ENCODE measurements at regions not wholly inside any gene's neighbourhood (a gene's known extent, or its start where the extent isn't known, plus 50 kb on each side); places are given as distances from the start of the nearest gene placed in this dataset.
"Not testable (repeated sequence)": the region's sequence is repeated elsewhere in the genome, so short reads cannot be mapped to it uniquely, and the experiment has no call there.

GRCh38 chr9:62798884-62799850 lies 1609.3 kb downstream of the SPATA31A7 start:
- DNase-seq = not testable (repeated sequence)

- DNase-seq = not testable (repeated sequence)
Measured at GRCh38 chr9:62799851-62800371, 1610.1 kb downstream of the SPATA31A7 start.

GRCh38 chr9:62800451-62801371 lies 1610.9 kb downstream of the SPATA31A7 start:
- DNase-seq = not testable (repeated sequence)

- DNase-seq = not testable (repeated sequence)
Measured at GRCh38 chr9:62801372-62801811, 1611.6 kb downstream of the SPATA31A7 start.

- DNase-seq = not testable (repeated sequence)
Measured at GRCh38 chr9:62801961-62802718, 1612.3 kb downstream of the SPATA31A7 start.

- DNase-seq = not testable (repeated sequence)
Measured at GRCh38 chr9:62802719-62803079, 1612.9 kb downstream of the SPATA31A7 start.

GRCh38 chr9:62803099-62803498 lies 1613.3 kb downstream of the SPATA31A7 start:
- DNase-seq = not testable (repeated sequence)

GRCh38 chr9:62804314-62804713 lies 1614.5 kb downstream of the SPATA31A7 start:
- not testable (repeated sequence) for DNase-seq

GRCh38 chr9:62807424-62807823 lies 1617.6 kb downstream of the SPATA31A7 start:
- DNase-seq = not testable (repeated sequence)

- DNase-seq = not testable (repeated sequence)
Measured at GRCh38 chr9:62808081-62808480, 1618.2 kb downstream of the SPATA31A7 start.

GRCh38 chr9:62810318-62810717 lies 1620.5 kb downstream of the SPATA31A7 start:
- not testable (repeated sequence) for DNase-seq

GRCh38 chr9:62810811-62811315 lies 1621.0 kb downstream of the SPATA31A7 start:
- not testable (repeated sequence) for DNase-seq

- DNase-seq = not testable (repeated sequence)
Measured at GRCh38 chr9:62815436-62815835, 1625.6 kb downstream of the SPATA31A7 start.

GRCh38 chr9:62816331-62816730 lies 1626.5 kb downstream of the SPATA31A7 start:
- DNase-seq = not testable (repeated sequence)

GRCh38 chr9:62817214-62817613 lies 1627.4 kb downstream of the SPATA31A7 start:
- DNase-seq = not testable (repeated sequence)

- not testable (repeated sequence) for DNase-seq
Measured at GRCh38 chr9:62822185-62822584, 1632.3 kb downstream of the SPATA31A7 start.

- DNase-seq = not testable (repeated sequence)
Measured at GRCh38 chr9:62827957-62828907, 1638.4 kb downstream of the SPATA31A7 start.

GRCh38 chr9:62830829-62831459 lies 1641.1 kb downstream of the SPATA31A7 start:
- DNase-seq = not testable (repeated sequence)

GRCh38 chr9:62833323-62834200 lies 1643.7 kb downstream of the SPATA31A7 start:
- not testable (repeated sequence) for DNase-seq
